ENCODE measurements at regions not wholly inside any gene's neighbourhood (a gene's known extent, or its start where the extent isn't known, plus 50 kb on each side); places are given as distances from the start of the nearest gene placed in this dataset.
A peak's percentile ranks its signal among the peaks of the same experiment; 100 is the strongest.

- ATAC-seq = peak; percentile 33; the same call in 1 of the 3 replicates
- in situ Hi-C loops (cut with HindIII; ENCODE audit: extremely low pct_ligation_motif_present, low pct_unique_long_range_greater_than_20kb) = no loop called here
- POLR2A ChIA-PET = no interaction called here
- 25% methylated on average over 13 of the region's 13 CpGs for WGBS (ENCODE audit: low lambda C conversion rate)
- Histone ChIP-seq H3K4me3 (replicated peaks in 1 of 3; ENCODE audit: insufficient read depth in 1 of 3, low read depth in 2 of 3, low read length in 3 of 3) (no peak overlapping the region), H3K4me2 (ENCODE audit: low read depth, low read length) (no peak overlapping the region), H4K20me1 (ENCODE audit: insufficient read depth, low read length) (no peaks in the 10 kb centered on the region), H2AFZ (ENCODE audit: low read length) (no peak overlapping the region), H3K36me3 (replicated peaks in 1 of 2; ENCODE audit: control insufficient read depth in 1 of 2, insufficient read depth in 2 of 2, low read length in 2 of 2) (no peaks in the 10 kb centered on the region), H3K27ac (ENCODE audit: extremely low read length, insufficient read depth, low read length) (no peak overlapping the region), H3K27me3 (ENCODE audit: control insufficient read depth in 1 of 2, insufficient read depth in 2 of 2, low read length in 2 of 2) (no peaks in the 10 kb centered on the region), H3K4me1 (ENCODE audit: insufficient read depth, low read length) (peaks cover 7% of the 10 kb centered on the region), H3K9ac (ENCODE audit: insufficient read depth, low read depth, low read length) (no peak overlapping the region), H3K9me3 (ENCODE audit: low read length) (no peaks in the 10 kb centered on the region), H3K79me2 (ENCODE audit: insufficient read depth, low read length) (no peaks in the 10 kb centered on the region)
- BruUV-seq (replicated peaks) = no TSS peak
- CTCF ChIA-PET (ENCODE audit: low intra/inter-chr PET ratio, low total read pairs) = no interaction called here
- no peak for TF ChIP-seq TBP (CRISPR knock-in tag; IDR thresholded peaks at IDR 0.05)
- TF ChIP-seq ZNF451 (CRISPR knock-in tag; IDR thresholded peaks at IDR 0.05) = no peak
- no peak for TF ChIP-seq DMTF1 (CRISPR knock-in tag; IDR thresholded peaks at IDR 0.05)
- no peak for TF ChIP-seq HNF4G (IDR thresholded peaks at IDR 0.05; ENCODE audit: borderline replicate concordance, low read depth, low read length)
- TF ChIP-seq HNF4G (CRISPR knock-in tag; IDR thresholded peaks at IDR 0.05; ENCODE audit: borderline replicate concordance, low read depth) = no peak
- TF ChIP-seq FOXC1 (CRISPR knock-in tag; IDR thresholded peaks at IDR 0.05; ENCODE audit: borderline replicate concordance) = no peak
- TF ChIP-seq ZC3H4 (CRISPR knock-in tag; IDR thresholded peaks at IDR 0.05; ENCODE audit: borderline replicate concordance) = no peak
- no peak for TF ChIP-seq MXI1 (IDR thresholded peaks at IDR 0.05; ENCODE audit: borderline replicate concordance, low read depth, low read length)
- no peak for TF ChIP-seq E2F1 (CRISPR knock-in tag; IDR thresholded peaks at IDR 0.05)
- no peak for TF ChIP-seq ZNF703 (CRISPR knock-in tag; IDR thresholded peaks at IDR 0.05; ENCODE audit: borderline replicate concordance)
- TF ChIP-seq HIVEP1 (CRISPR knock-in tag; IDR thresholded peaks at IDR 0.05) = no peak
- no peak for TF ChIP-seq IRF1 (CRISPR knock-in tag; IDR thresholded peaks at IDR 0.05; ENCODE audit: low read depth)
- no peak for TF ChIP-seq FIP1L1 (IDR thresholded peaks at IDR 0.05; ENCODE audit: borderline replicate concordance, insufficient read depth, low read depth, low read length)
- TF ChIP-seq NCOA1 (CRISPR knock-in tag; IDR thresholded peaks at IDR 0.05) = no peak
- TF ChIP-seq POLR2AphosphoS2 (IDR thresholded peaks at IDR 0.05; ENCODE audit: low read depth, low read length) = no peak
- no peak for TF ChIP-seq ZNF251 (CRISPR knock-in tag; IDR thresholded peaks at IDR 0.05)
- no peak for TF ChIP-seq U2AF2 (IDR thresholded peaks at IDR 0.05; ENCODE audit: low read depth, low read length)
- no peak for TF ChIP-seq GPN1 (CRISPR knock-in tag; IDR thresholded peaks at IDR 0.05; ENCODE audit: borderline replicate concordance)
- no peak for TF ChIP-seq NONO (IDR thresholded peaks at IDR 0.05)
- TF ChIP-seq NONO (CRISPR knock-in tag; conservative IDR thresholded peaks at IDR 0.05) = no peak
- TF ChIP-seq ZNF644 (CRISPR knock-in tag; IDR thresholded peaks at IDR 0.05; ENCODE audit: low read depth) = no peak
- no peak for DNase-seq (ENCODE audit: low spot score)
- no peak for FAIRE-seq
- intact Hi-C loops (cut with micrococcal nuclease; ENCODE audit: unreplicated experiment) = no loop called here
Measured at GRCh38 chr7:152544971-152545619, 109.3 kb upstream of the KMT2C start.
